ENCODE measurements at regions not wholly inside any gene's neighbourhood (a gene's known extent, or its start where the extent isn't known, plus 50 kb on each side); places are given as distances from the start of the nearest gene placed in this dataset.

- H3K36me3 Mint-ChIP-seq (ENCODE audit: low read depth), result no peaks in the 10 kb centered on the region
- H3K4me3 Mint-ChIP-seq, result no peak overlapping the region
- H3K4me1 Mint-ChIP-seq, result no peaks in the 10 kb centered on the region
- H3K27me3 Mint-ChIP-seq, result no peaks in the 10 kb centered on the region
- intact Hi-C loops (cut with micrococcal nuclease), result no loop called here
- no peak overlapping the region for H3K27ac Mint-ChIP-seq
- peaks cover 5% of the 10 kb centered on the region for H3K9me3 Mint-ChIP-seq
- DNase-seq, result no peak
Measured at GRCh38 chr4:33226133-33226532, 2506.0 kb downstream of the PCDH7 start.

- no peaks in the 10 kb centered on the region for H3K4me1 Mint-ChIP-seq
- H3K36me3 Mint-ChIP-seq (ENCODE audit: low read depth), result no peaks in the 10 kb centered on the region
- H3K27me3 Mint-ChIP-seq, result no peaks in the 10 kb centered on the region
- DNase-seq, result no peak
- H3K4me3 Mint-ChIP-seq, result no peak overlapping the region
- intact Hi-C loops (cut with micrococcal nuclease), result no loop called here
- H3K27ac Mint-ChIP-seq, result no peak overlapping the region
- H3K9me3 Mint-ChIP-seq, result peaks cover 3% of the 10 kb centered on the region
Measured at GRCh38 chr4:33226783-33227182, 2506.6 kb downstream of the PCDH7 start.

DNA sequence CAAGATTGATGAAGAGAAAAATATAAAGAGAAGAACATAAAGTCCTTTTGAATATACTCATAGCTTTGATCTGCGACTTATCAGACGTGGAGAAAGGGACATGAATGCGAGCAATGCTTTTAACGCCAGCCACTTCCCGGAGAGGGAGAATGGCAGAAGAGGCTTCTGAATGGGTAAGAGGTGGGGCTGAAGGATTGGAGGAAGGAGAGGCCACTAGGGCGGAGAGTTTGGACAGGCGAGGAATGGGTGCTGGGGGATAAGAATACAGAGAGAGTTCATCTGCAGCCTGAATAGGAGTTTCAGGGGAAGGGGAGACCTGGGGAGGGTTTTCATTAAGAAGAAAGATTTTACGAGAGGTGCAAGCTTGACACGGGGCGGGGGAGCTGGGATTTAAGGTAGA, 2534.9 kb downstream of the PCDH7 start:
- Mint-ChIP-seq H3K27ac (no peak overlapping the region), H3K36me3 (ENCODE audit: low read depth) (no peaks in the 10 kb centered on the region), H3K9me3 (peaks cover 9% of the 10 kb centered on the region), H3K27me3 (no peaks in the 10 kb centered on the region), H3K4me1 (no peaks in the 10 kb centered on the region), H3K4me3 (no peak overlapping the region)
- DNase-seq, result no peak
- intact Hi-C loops (cut with micrococcal nuclease), result no loop called here

GRCh38 chr4:33255507-33255906, 2535.3 kb downstream of the PCDH7 start:
- intact Hi-C loops (cut with micrococcal nuclease), result no loop called here
- no peak overlapping the region for H3K4me3 Mint-ChIP-seq
- no peak overlapping the region for H3K27ac Mint-ChIP-seq

DNA sequence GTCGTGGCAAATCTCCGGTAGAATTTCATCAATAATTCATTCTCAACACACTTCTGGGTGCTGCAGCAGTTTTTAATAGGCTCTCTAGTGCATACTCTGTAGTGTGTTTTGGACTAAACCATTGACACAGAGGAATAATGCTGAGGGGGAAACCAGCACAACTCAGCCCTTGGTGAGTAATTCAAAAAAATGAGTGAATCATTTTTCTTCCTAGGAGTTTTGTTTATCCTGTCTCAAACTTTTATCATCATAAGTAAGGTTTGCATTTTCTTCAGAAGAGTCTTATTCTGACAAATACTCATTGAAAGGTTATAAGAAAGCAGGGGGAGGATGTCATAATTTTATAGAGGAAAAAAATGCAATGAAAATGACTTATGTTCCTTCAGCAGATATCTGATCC, 2542.7 kb downstream of the PCDH7 start:
- H3K27ac Mint-ChIP-seq, result no peak overlapping the region
- no peak overlapping the region for H3K4me3 Mint-ChIP-seq
- H3K4me1 Mint-ChIP-seq, result no peaks in the 10 kb centered on the region
- intact Hi-C loops (cut with micrococcal nuclease), result no loop called here
- no peaks in the 10 kb centered on the region for H3K36me3 Mint-ChIP-seq (ENCODE audit: low read depth)
- no peak for DNase-seq
- no peaks in the 10 kb centered on the region for H3K27me3 Mint-ChIP-seq
- peaks cover 4% of the 10 kb centered on the region for H3K9me3 Mint-ChIP-seq

More at GRCh38 chr4:33255507-33255906, 2535.3 kb downstream of the PCDH7 start:
- no peaks in the 10 kb centered on the region for H3K4me1 Mint-ChIP-seq
- H3K27me3 Mint-ChIP-seq, result no peaks in the 10 kb centered on the region
- DNase-seq, result no peak
- no peaks in the 10 kb centered on the region for H3K36me3 Mint-ChIP-seq (ENCODE audit: low read depth)
- H3K9me3 Mint-ChIP-seq, result peaks cover 9% of the 10 kb centered on the region

DNA sequence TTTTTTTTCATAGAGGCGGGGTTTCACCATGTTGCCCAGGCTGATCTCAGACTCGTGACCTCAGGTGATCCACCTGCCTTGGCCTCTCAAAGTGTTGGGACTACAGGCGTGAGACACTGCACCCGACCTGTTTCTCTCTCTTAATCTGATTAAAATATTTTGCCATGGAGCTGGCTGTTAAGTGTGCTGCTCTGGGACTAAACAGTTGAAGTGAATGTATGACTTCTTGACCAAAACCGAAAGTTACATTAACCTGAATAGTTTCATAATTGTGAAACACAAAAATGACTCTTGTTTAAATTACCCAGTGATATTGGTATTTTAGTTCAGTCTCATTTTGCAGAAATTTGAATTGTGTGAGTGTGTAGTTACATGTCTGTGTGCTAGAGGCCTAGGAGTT, 2548.6 kb downstream of the PCDH7 start:
- Mint-ChIP-seq H3K27ac (no peak overlapping the region), H3K36me3 (ENCODE audit: low read depth) (no peaks in the 10 kb centered on the region), H3K4me1 (no peaks in the 10 kb centered on the region), H3K4me3 (no peak overlapping the region), H3K9me3 (peaks cover 6% of the 10 kb centered on the region), H3K27me3 (no peaks in the 10 kb centered on the region)
- no peak for DNase-seq
- intact Hi-C loops (cut with micrococcal nuclease), result no loop called here

GRCh38 chr4:33270403-33270802, 2550.2 kb downstream of the PCDH7 start:
- Mint-ChIP-seq H3K36me3 (ENCODE audit: low read depth) (no peaks in the 10 kb centered on the region), H3K27me3 (no peaks in the 10 kb centered on the region), H3K4me1 (no peaks in the 10 kb centered on the region), H3K27ac (no peak overlapping the region), H3K9me3 (peaks cover 6% of the 10 kb centered on the region), H3K4me3 (no peak overlapping the region)
- DNase-seq, result no peak
- intact Hi-C loops (cut with micrococcal nuclease), result no loop called here

DNA sequence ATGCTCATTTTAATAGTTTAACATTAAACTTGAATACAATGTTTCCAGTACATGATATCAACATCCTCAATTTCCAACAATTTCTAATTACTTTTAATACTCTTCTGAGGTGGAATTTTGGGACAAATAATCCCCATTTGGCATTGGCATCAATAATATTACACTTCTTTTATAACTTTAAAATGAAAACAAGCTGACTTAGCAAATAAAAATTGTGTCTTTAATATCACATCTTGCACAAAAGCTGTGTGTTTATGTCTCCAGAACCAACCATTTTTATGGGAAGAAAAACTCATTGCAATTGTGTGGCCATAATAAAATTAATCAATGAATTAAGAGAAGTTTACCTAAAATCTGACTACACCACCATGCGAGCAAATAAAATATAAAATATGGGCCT, 2552.6 kb downstream of the PCDH7 start:
- intact Hi-C loops (cut with micrococcal nuclease), result no loop called here
- H3K36me3 Mint-ChIP-seq (ENCODE audit: low read depth), result no peaks in the 10 kb centered on the region
- H3K4me3 Mint-ChIP-seq, result no peak overlapping the region
- DNase-seq, result no peak
- no peak overlapping the region for H3K27ac Mint-ChIP-seq
- H3K4me1 Mint-ChIP-seq, result no peaks in the 10 kb centered on the region
- H3K9me3 Mint-ChIP-seq, result peaks cover 6% of the 10 kb centered on the region
- H3K27me3 Mint-ChIP-seq, result no peaks in the 10 kb centered on the region

- intact Hi-C loops (cut with micrococcal nuclease), result no loop called here
- Mint-ChIP-seq H3K27me3 (no peaks in the 10 kb centered on the region), H3K4me3 (no peak overlapping the region), H3K36me3 (ENCODE audit: low read depth) (no peaks in the 10 kb centered on the region), H3K4me1 (no peaks in the 10 kb centered on the region), H3K27ac (no peak overlapping the region), H3K9me3 (peaks cover 4% of the 10 kb centered on the region)
- no peak for DNase-seq
Measured at GRCh38 chr4:33283818-33284217, 2563.6 kb downstream of the PCDH7 start.

DNA sequence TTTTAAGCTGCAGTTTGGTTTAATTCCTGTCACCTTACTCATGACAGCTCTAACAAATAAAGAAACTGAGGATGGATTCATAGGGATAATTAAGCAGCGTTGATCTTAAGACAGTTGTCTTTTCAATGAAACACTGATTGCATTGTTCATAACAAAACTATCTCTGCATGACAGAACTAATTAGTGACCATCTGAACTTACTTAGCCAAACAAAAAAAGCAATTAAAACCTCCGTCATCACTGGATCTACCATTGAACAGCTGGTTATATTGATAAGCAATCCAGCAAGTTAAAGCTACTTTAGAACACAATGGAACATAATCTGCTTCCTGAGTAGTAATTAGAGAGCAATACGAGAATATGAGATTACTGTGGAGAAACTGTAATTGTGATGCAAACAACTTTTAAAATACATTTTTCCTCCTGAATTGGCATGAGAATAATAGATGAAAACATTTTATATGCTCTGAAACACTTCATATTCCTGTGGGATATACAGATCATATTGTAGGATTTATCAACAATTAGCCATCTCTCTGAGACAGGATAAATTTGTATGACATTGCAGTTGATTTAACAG, 2576.8 kb downstream of the PCDH7 start:
- H3K9me3 Mint-ChIP-seq, result peaks cover 5% of the 10 kb centered on the region
- H3K36me3 Mint-ChIP-seq (ENCODE audit: low read depth), result no peaks in the 10 kb centered on the region
- intact Hi-C loops (cut with micrococcal nuclease), result no loop called here
- H3K4me1 Mint-ChIP-seq, result no peaks in the 10 kb centered on the region
- H3K4me3 Mint-ChIP-seq, result no peak overlapping the region
- DNase-seq, result no peak
- H3K27ac Mint-ChIP-seq, result no peak overlapping the region
- H3K27me3 Mint-ChIP-seq, result no peaks in the 10 kb centered on the region

DNA sequence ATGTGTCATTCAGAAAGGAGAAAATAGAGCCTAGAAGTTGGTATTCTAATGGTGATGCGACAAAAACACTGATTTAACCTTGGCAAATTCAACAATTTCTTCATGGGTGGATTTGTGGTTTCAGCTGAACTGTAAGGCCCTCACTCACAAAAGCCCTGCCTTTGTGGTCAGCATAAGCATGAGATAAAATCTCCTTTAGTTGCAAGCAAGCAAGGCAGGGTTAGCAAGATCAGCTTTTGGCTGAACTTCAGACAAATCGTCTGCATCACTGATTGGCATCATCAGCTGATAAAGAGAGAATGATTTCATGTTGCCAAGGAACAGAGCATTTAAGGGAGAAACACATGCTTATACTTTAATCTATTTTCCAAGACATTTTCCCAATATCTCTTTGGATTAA, 2582.2 kb downstream of the PCDH7 start:
- no peaks in the 10 kb centered on the region for H3K36me3 Mint-ChIP-seq (ENCODE audit: low read depth)
- H3K9me3 Mint-ChIP-seq, result peaks cover 5% of the 10 kb centered on the region
- no peak for DNase-seq
- H3K27me3 Mint-ChIP-seq, result no peaks in the 10 kb centered on the region
- intact Hi-C loops (cut with micrococcal nuclease), result no loop called here
- no peaks in the 10 kb centered on the region for H3K4me1 Mint-ChIP-seq
- H3K4me3 Mint-ChIP-seq, result no peak overlapping the region
- H3K27ac Mint-ChIP-seq, result no peak overlapping the region

DNA sequence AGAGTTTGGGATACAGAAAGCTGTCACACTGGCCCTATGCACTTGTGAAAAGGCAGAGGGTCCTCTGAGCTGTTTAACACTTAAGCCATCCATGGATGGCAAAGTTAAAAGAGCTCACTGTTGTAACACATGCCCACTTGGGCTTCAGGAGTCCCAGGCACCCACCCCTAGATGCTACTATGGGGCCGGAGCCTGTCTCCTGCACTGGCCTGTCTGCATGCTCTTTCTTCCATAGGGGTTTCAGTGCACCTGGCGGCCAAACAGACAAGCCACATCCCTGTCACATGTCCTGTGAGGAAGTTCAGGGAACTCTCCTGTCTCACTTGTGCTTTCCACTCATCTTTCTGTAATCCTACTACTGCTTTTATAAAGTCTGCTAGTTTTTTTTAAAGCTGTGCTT, 2586.0 kb downstream of the PCDH7 start:
- intact Hi-C loops (cut with micrococcal nuclease), result no loop called here
- Mint-ChIP-seq H3K27me3 (no peaks in the 10 kb centered on the region), H3K4me1 (no peaks in the 10 kb centered on the region), H3K9me3 (no peaks in the 10 kb centered on the region), H3K4me3 (no peak overlapping the region), H3K36me3 (ENCODE audit: low read depth) (no peaks in the 10 kb centered on the region), H3K27ac (no peak overlapping the region)
- no peak for DNase-seq

DNA sequence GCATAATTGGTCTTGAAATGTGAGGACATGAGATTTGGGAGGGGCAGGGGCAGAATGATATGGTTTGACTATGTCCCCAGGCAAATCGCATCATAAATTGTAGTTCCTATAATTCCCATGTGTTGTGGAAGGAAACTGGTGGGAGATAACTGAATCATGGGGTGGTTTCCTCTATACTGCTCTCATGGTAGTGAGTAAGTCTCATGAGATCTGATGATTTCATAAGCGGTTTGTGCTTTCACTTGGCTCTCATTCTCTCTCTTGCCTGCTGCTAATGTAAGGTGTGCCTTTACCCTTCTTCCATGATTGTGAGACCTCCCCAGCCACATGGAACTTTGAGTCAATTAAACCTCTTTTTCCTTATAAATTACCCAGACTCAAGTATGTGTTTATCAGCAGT, 2595.9 kb downstream of the PCDH7 start:
- Mint-ChIP-seq H3K4me1 (no peaks in the 10 kb centered on the region), H3K27me3 (no peaks in the 10 kb centered on the region), H3K36me3 (ENCODE audit: low read depth) (no peaks in the 10 kb centered on the region), H3K4me3 (no peak overlapping the region), H3K27ac (no peak overlapping the region), H3K9me3 (peaks cover 3% of the 10 kb centered on the region)
- DNase-seq, result no peak
- intact Hi-C loops (cut with micrococcal nuclease), result no loop called here

- Mint-ChIP-seq H3K9me3 (no peaks in the 10 kb centered on the region), H3K4me3 (no peak overlapping the region)
- intact Hi-C loops (cut with micrococcal nuclease), result no loop called here
Measured at GRCh38 chr4:33316578-33316977, 2596.4 kb downstream of the PCDH7 start.

DNA sequence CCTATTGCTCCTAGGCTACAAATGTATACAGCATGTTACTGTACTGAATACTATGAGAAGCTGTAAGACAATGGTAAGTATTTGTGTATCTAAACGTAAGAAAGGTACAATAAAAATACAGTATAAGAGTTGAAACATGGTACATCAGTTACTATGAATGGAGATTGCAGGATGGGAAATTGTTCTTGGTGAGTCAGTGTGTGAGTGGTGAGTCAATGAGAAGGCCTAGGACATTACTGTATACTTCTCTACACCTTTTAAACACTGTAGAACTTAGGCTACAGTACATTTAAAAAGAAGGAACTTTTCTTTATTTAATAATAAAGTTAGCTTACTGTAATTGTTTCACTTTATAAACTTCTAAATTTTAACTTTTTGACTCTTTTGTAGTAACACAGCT, 2603.2 kb downstream of the PCDH7 start:
- DNase-seq, result no peak
- Mint-ChIP-seq H3K36me3 (ENCODE audit: low read depth) (no peaks in the 10 kb centered on the region), H3K27ac (no peak overlapping the region), H3K4me3 (no peak overlapping the region), H3K27me3 (no peaks in the 10 kb centered on the region), H3K9me3 (peaks cover 10% of the 10 kb centered on the region), H3K4me1 (no peaks in the 10 kb centered on the region)
- intact Hi-C loops (cut with micrococcal nuclease), result no loop called here

More at GRCh38 chr4:33316578-33316977, 2596.4 kb downstream of the PCDH7 start:
- Mint-ChIP-seq H3K27me3 (no peaks in the 10 kb centered on the region), H3K4me1 (no peaks in the 10 kb centered on the region), H3K36me3 (ENCODE audit: low read depth) (no peaks in the 10 kb centered on the region), H3K27ac (no peak overlapping the region)
- DNase-seq, result no peak
